Kidney (tissue), 13 donors: ENCODE measurements at regions not wholly inside any gene's neighbourhood (a gene's known extent, or its start where the extent isn't known, plus 50 kb on each side); places are given as distances from the start of the nearest gene placed in this dataset.

Experiments used
- DNase-seq, 5 donors: peaks; one replicate each; pipeline ENCODE4 v3.0.0-alpha.2; 2013 to 2020
- FAIRE-seq: peaks from 2 replicates; lab custom pipeline; 2012; peaks lifted over from hg19 to GRCh38; lab: Jason Lieb, UNC
- H3K27ac ChIP-seq, 2 donors: one replicate each; pipeline ENCODE4 v1.7.0; 2013; ENCODE audit warnings: low read depth in 2 of 2, low read length in 2 of 2, inconsistent platforms in 1 of 2
- H3K27me3 ChIP-seq: one replicate; pipeline ENCODE4 v1.7.1; 2013; ENCODE audit warnings: low read length, inconsistent platforms; ENCODE audit not compliant: control insufficient read depth, insufficient read depth
- H3K36me3 ChIP-seq, 3 donors: one replicate each; pipeline versions ENCODE4 v1.7.0 to v1.7.1; 2013; ENCODE audit warnings: low read length in 3 of 3, control low read depth in 1 of 3, inconsistent platforms in 1 of 3; ENCODE audit not compliant: insufficient read depth in 3 of 3, control insufficient read depth in 2 of 3
- H3K4me1 ChIP-seq, 3 donors: one replicate each; pipeline versions ENCODE4 v1.7.0 to v1.7.1; 2013; ENCODE audit warnings: low read length in 3 of 3, inconsistent platforms in 1 of 3, low read depth in 1 of 3; ENCODE audit not compliant: control insufficient read depth in 2 of 3, insufficient read depth in 2 of 3
- H3K4me3 ChIP-seq, 3 donors: one replicate each; pipeline versions ENCODE4 v1.7.0 to v1.8.1; 2013; ENCODE audit warnings: low read length in 3 of 3, control low read depth in 1 of 3, inconsistent platforms in 1 of 3
- H3K9ac ChIP-seq, 3 donors: one replicate each; pipeline versions ENCODE4 v1.7.0 to v1.7.1; 2013; ENCODE audit warnings: low read length in 3 of 3, control low read depth in 1 of 3, inconsistent platforms in 1 of 3
- H3K9me3 ChIP-seq, 3 donors: one replicate each; pipeline versions ENCODE4 v1.7.0 to v1.7.1; 2013; ENCODE audit warnings: low read length in 3 of 3, control low read depth in 1 of 3, inconsistent platforms in 1 of 3; ENCODE audit not compliant: control insufficient read depth in 2 of 3, insufficient read depth in 1 of 3
- intact Hi-C: fragments of 100-400 bp; cut with DNase I; formaldehyde crosslinking; loops from one replicate; pipeline ENCODE4 v1.11.1; 2022
- TF ChIP-seq, protein P1 (sequence below): IDR thresholded peaks from 3 replicates; pipeline ENCODE4 v1.5.1; 2012; ENCODE audit warnings: mild to moderate bottlenecking, moderate library complexity, borderline replicate concordance; ENCODE audit not compliant: insufficient read depth; ENCODE audit errors: extremely low read depth
- donor health status: control.
- donor health status: control.
- donor health status: control.
- donor health status: control.
- donor health status: control.
- donor health status: DM: yes; HTN: yes; CAD: no.
- donor health status: Normal renal cell carcinoma (clear cell type).

DNA sequence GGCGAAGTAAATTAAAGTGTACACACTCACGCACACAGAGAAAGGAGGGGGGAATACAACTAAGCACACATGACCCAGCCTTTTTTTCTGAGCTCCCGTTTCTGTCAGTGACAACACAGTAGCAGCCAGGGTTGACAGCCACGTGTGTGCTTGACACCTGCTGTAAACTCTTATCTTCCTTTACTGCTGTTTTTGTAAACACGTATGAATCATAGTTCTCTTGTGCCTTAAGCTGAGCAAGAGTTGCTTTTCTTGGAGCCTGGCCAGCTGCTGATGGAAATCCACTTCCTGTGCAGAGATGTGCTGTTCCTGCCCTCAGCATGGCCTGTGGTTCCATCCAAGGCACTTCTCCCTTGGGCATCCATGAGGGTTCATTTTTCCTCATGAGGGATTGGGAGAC, 561.9 kb downstream of the GALR1 start:
- TF ChIP-seq, protein P1, sequence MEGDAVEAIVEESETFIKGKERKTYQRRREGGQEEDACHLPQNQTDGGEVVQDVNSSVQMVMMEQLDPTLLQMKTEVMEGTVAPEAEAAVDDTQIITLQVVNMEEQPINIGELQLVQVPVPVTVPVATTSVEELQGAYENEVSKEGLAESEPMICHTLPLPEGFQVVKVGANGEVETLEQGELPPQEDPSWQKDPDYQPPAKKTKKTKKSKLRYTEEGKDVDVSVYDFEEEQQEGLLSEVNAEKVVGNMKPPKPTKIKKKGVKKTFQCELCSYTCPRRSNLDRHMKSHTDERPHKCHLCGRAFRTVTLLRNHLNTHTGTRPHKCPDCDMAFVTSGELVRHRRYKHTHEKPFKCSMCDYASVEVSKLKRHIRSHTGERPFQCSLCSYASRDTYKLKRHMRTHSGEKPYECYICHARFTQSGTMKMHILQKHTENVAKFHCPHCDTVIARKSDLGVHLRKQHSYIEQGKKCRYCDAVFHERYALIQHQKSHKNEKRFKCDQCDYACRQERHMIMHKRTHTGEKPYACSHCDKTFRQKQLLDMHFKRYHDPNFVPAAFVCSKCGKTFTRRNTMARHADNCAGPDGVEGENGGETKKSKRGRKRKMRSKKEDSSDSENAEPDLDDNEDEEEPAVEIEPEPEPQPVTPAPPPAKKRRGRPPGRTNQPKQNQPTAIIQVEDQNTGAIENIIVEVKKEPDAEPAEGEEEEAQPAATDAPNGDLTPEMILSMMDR, result no peak
- Histone ChIP-seq H3K9me3 (peaks cover 0 to 4% (median 0%) of the 10 kb centered on the region in 3 donors), H3K27me3 (no peaks in the 10 kb centered on the region), H3K36me3 (no peaks in the 10 kb centered on the region), H3K4me3 (no peak overlapping the region), H3K27ac (no peak overlapping the region), H3K4me1 (no peaks in the 10 kb centered on the region), H3K9ac (no peak overlapping the region)
- intact Hi-C loops, result no loop called here
- no peak for FAIRE-seq
- DNase-seq, result peak in 2 of 5 donors; percentile 21 to 51

DNA sequence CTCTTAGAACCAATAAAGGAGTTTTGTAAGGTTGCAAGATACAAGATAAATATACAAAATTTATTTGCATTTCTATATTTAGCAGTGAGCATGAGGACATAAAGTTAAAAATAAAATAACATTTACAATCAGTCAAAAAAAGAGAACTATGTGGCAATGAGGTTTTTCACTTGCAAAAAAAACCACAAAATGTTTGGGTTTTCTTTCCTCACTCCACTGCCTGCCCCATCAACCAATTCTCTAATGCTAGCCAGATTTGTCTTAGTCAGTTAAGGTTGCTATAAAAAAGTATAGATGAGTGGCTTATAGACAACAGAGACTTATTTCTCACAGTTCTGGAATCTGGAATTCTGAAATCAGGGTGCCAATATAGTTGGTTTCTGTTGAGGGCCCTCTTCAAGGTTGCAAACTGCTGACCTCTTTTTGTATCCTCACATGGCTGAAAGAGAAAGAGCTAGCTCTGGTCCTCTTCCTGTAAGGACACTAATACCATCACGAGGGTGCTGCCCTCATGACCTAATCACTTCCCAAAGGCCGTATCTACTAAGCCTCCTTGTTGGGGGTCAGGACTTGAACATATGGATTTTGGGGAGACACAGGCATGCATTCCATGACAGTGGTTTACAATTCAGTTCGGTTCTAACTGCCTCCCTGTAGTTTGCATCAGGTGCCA, 566.2 kb downstream of the GALR1 start:
- Histone ChIP-seq H3K9me3 (peaks cover 0 to 4% (median 2%) of the 10 kb centered on the region in 3 donors), H3K36me3 (no peaks in the 10 kb centered on the region), H3K4me3 (no peak overlapping the region), H3K27me3 (no peaks in the 10 kb centered on the region), H3K27ac (no peak overlapping the region), H3K4me1 (no peaks in the 10 kb centered on the region), H3K9ac (no peak overlapping the region)
- TF ChIP-seq, protein P1, result no peak
- FAIRE-seq (no peak), DNase-seq (no peak)
- intact Hi-C loops, result no loop called here

DNA sequence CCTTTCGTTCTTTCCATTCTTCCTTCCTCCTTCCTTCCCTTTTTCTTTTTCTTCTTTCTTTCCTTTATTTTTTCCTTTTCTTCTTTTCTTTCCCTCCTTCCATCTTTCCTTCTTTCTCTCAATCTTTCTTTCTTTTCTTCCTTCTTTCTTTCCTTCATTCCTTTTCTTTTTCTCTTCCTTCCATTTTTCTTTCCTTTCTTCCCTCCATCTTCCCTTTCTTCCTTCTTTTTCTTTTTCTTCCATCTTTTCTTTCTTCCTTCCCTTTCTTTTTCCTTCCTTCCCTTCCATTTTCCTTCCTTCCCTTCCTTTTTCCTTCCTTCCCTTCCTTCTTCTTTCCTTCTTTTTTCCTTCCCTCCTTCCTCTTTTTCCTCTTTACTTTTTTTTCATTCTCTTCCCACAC, 568.7 kb downstream of the GALR1 start:
- no peak overlapping the region for H3K4me3 ChIP-seq
- TF ChIP-seq, protein P1, result no peak
- H3K27ac ChIP-seq, result no peak overlapping the region
- FAIRE-seq (no peak), DNase-seq (no peak)
- no peak overlapping the region for H3K9ac ChIP-seq
- intact Hi-C loops, result no loop called here
- H3K36me3 ChIP-seq, result no peaks in the 10 kb centered on the region
- no peaks in the 10 kb centered on the region for H3K27me3 ChIP-seq
- peaks cover 0 to 4% (median 2%) of the 10 kb centered on the region in 3 donors for H3K9me3 ChIP-seq
- H3K4me1 ChIP-seq, result no peaks in the 10 kb centered on the region
